Endothelial cell (in vitro differentiated cells): ENCODE measurements at regions not wholly inside any gene's neighbourhood (a gene's known extent, or its start where the extent isn't known, plus 50 kb on each side); places are given as distances from the start of the nearest gene placed in this dataset.

Experiments
- DNase-seq: peaks from one replicate; pipeline ENCODE4 v3.0.0; 2021; ENCODE audit warnings: low spot score
- H3K27ac Mint-ChIP-seq: one replicate; pipeline ENCODE4 v1.8.0; 2021; ENCODE audit warnings: mixed read lengths, inconsistent platforms; ENCODE audit not compliant: unreplicated experiment
- H3K27me3 Mint-ChIP-seq: one replicate; pipeline ENCODE4 v1.8.0; 2021; ENCODE audit warnings: mild to moderate bottlenecking, moderate library complexity, mixed read lengths, inconsistent platforms; ENCODE audit not compliant: unreplicated experiment
- H3K36me3 Mint-ChIP-seq: one replicate; pipeline ENCODE4 v1.8.0; 2021; ENCODE audit warnings: mild to moderate bottlenecking, low read depth, mixed read lengths, inconsistent platforms; ENCODE audit not compliant: unreplicated experiment
- H3K4me1 Mint-ChIP-seq: one replicate; pipeline ENCODE4 v1.8.0; 2021; ENCODE audit warnings: mild to moderate bottlenecking, mixed read lengths, inconsistent platforms; ENCODE audit not compliant: unreplicated experiment
- H3K4me3 Mint-ChIP-seq: one replicate; pipeline ENCODE4 v1.8.0; 2021; ENCODE audit warnings: mild to moderate bottlenecking, mixed read lengths, inconsistent platforms; ENCODE audit not compliant: unreplicated experiment
- H3K9me3 Mint-ChIP-seq: one replicate; pipeline ENCODE4 v1.8.0; 2021; ENCODE audit warnings: mixed read lengths, inconsistent platforms; ENCODE audit not compliant: unreplicated experiment
- TF ChIP-seq, protein P1 (sequence below): fragments of 200-600 bp; sonication (generic); IDR thresholded peaks from one replicate; pipeline ENCODE4 v1.5.0; 2021; ENCODE audit warnings: antibody characterized with exemption; ENCODE audit not compliant: unreplicated experiment

DNA sequence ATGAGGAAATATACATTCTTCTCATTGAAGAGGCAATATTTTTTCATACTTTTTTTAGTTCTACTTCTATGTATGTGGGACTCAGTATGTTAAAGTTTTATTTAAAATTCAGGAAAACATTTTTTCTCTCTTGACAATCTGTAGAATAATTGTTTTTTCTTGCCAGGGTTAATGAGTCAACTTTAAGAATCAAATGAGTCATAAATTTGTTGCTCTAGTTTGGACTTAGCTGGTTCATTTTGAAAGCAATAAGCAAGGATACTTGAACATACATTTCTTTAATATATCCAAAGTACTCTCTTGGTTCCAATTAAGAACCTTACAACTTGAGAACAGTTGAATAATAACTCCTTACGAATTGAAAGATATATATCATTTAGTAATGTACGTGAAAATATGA, 1145.3 kb upstream of the B3GALT2 start:
- Mint-ChIP-seq H3K27ac (no peak overlapping the region), H3K36me3 (no peaks in the 10 kb centered on the region), H3K27me3 (no peaks in the 10 kb centered on the region), H3K4me3 (no peak overlapping the region), H3K9me3 (no peaks in the 10 kb centered on the region), H3K4me1 (no peaks in the 10 kb centered on the region)
- TF ChIP-seq, protein P1, sequence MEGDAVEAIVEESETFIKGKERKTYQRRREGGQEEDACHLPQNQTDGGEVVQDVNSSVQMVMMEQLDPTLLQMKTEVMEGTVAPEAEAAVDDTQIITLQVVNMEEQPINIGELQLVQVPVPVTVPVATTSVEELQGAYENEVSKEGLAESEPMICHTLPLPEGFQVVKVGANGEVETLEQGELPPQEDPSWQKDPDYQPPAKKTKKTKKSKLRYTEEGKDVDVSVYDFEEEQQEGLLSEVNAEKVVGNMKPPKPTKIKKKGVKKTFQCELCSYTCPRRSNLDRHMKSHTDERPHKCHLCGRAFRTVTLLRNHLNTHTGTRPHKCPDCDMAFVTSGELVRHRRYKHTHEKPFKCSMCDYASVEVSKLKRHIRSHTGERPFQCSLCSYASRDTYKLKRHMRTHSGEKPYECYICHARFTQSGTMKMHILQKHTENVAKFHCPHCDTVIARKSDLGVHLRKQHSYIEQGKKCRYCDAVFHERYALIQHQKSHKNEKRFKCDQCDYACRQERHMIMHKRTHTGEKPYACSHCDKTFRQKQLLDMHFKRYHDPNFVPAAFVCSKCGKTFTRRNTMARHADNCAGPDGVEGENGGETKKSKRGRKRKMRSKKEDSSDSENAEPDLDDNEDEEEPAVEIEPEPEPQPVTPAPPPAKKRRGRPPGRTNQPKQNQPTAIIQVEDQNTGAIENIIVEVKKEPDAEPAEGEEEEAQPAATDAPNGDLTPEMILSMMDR, result no peak
- DNase-seq, result no peak

DNA sequence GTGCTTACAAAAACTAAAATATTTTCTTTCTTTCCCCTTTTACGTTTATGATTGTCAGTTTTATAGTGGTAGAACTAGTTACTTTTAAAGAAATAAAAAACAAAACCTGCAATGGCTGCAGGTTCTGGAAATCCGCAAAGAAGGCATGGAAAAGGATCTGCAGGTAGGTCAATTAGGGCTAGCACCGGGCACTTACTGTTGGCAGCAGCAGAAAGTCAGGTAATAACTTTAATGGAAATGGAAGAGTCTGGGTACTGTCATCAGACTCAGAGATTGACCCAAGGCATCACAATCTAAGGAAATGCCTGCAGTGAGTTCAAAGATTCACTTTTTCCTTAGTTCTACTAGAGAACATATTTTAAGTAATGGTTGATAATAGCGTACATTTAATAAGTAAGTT, 1136.3 kb upstream of the B3GALT2 start:
- TF ChIP-seq, protein P1, result no peak
- H3K36me3 Mint-ChIP-seq, result no peaks in the 10 kb centered on the region
- no peak overlapping the region for H3K4me3 Mint-ChIP-seq
- H3K9me3 Mint-ChIP-seq, result no peaks in the 10 kb centered on the region
- no peaks in the 10 kb centered on the region for H3K27me3 Mint-ChIP-seq
- DNase-seq, result no peak
- H3K4me1 Mint-ChIP-seq, result peaks cover 6% of the 10 kb centered on the region
- H3K27ac Mint-ChIP-seq, result no peak overlapping the region

DNA sequence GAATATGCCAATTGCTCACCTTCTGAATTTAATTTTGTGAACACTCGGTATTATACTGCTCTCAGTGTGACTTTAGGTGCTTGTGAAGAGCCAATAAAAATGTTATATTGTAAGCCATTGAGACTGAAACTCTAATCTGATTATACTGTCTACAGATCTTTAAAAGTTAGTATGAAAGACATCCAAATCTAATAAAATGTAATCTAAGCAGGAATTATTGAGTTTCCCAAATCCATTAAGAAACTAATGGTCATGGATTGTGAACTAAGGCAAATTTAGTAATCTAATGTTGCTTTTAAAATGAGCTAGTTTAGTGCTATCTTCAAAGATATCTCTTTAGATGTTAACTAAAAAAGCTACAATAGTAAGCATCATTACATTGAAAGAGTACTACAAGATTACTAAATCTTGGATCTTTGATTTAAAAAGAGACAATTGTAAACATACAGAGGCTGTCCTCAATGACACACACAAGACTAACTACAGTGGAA, 1132.4 kb upstream of the B3GALT2 start:
- TF ChIP-seq, protein P1, result no peak
- Mint-ChIP-seq H3K4me1 (peaks cover 6% of the 10 kb centered on the region), H3K4me3 (no peak overlapping the region), H3K9me3 (no peaks in the 10 kb centered on the region), H3K27ac (no peak overlapping the region), H3K27me3 (no peaks in the 10 kb centered on the region), H3K36me3 (no peaks in the 10 kb centered on the region)
- DNase-seq, result no peak

- no peak for DNase-seq
- no peaks in the 10 kb centered on the region for H3K4me1 Mint-ChIP-seq
- no peaks in the 10 kb centered on the region for H3K27me3 Mint-ChIP-seq
- H3K36me3 Mint-ChIP-seq, result no peaks in the 10 kb centered on the region
- H3K4me3 Mint-ChIP-seq, result no peak overlapping the region
- TF ChIP-seq, protein P1, result no peak
- H3K9me3 Mint-ChIP-seq, result no peaks in the 10 kb centered on the region
- no peak overlapping the region for H3K27ac Mint-ChIP-seq
Observed at GRCh38 chr1:194309697-194310096, 1123.3 kb upstream of the B3GALT2 start.

DNA sequence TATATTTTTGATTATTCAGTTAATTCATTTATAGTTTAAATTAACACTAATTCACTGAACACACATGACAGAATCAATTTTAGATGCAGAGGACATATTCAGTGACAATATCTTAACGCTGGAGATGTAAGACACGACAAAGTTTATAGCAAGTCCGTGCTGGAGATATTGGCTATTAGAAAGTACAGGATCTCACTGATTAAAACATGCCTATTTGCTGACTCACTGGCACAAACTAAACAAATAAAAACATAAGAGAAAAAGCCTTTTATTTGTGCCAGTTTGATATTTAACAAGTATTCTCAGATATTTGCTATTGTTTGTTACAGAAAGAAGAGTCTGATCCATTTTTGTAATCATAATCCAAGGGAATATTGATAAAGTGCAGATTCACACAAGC, 1122.9 kb upstream of the B3GALT2 start:
- TF ChIP-seq, protein P1, result no peak
- Mint-ChIP-seq H3K27ac (no peak overlapping the region), H3K9me3 (no peaks in the 10 kb centered on the region), H3K27me3 (no peaks in the 10 kb centered on the region), H3K4me1 (no peaks in the 10 kb centered on the region), H3K4me3 (no peak overlapping the region), H3K36me3 (no peaks in the 10 kb centered on the region)
- no peak for DNase-seq
